ENCODE measurements at regions not wholly inside any gene's neighbourhood (a gene's known extent, or its start where the extent isn't known, plus 50 kb on each side); places are given as distances from the start of the nearest gene placed in this dataset.

- H3K27me3 Mint-ChIP-seq = no peaks in the 10 kb centered on the region
- H3K4me1 Mint-ChIP-seq = no peaks in the 10 kb centered on the region
- POLR2A ChIA-PET = no interaction called here
- DNase-seq (no peak), ATAC-seq (ENCODE audit: low read depth) (no peak)
- H3K36me3 Mint-ChIP-seq = no peaks in the 10 kb centered on the region
- H3K4me3 Mint-ChIP-seq = no peak overlapping the region
- no peak overlapping the region for H3K27ac Mint-ChIP-seq
- peaks cover 3% of the 10 kb centered on the region for H3K9me3 Mint-ChIP-seq
These were observed 144.9 kb upstream of the NCKAP5 start for GRCh38 chr2:133713049-133713580.

DNA sequence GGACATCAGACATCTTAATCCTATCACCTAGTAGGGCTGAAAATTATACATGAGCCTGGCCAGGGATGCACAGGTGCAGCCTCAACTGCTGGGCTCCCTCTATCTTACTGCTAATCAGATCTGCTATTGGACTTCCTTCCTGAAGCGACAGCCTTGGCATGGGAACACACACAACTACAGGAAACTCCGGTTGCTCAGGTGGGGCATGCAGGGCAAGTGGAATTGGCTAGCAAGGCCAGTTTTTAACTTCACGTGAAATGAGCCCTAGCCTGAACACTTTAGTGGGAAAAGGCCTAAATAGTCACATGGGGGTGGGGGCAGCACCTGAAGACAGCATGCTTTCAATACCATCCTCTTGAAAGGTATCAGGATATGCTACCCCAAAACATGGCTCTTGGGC is 147.9 kb upstream of the NCKAP5 start:
- no peaks in the 10 kb centered on the region for H3K36me3 Mint-ChIP-seq

DNA sequence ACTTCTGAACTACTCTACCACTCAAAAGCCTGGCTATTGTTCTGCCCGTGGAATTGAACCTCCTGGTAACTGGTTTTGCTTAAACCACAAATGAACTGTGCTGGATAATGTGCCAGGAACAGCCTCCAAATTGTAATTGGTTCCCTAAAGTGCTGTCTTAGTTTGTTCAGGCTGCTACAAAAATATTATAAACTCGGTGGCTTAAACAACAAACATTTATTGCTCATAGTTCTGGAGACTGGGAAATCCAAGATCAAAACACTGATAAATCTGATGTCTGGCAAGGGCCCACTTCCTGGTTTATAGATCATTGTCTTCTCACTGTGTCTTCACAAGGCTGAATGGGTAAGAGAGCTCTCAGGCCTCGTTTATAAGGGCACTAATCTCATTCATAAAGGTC is 149.2 kb upstream of the NCKAP5 start:
- DNase-seq (no peak), ATAC-seq (ENCODE audit: low read depth) (no peak)
- Mint-ChIP-seq H3K4me1 (no peaks in the 10 kb centered on the region), H3K36me3 (no peaks in the 10 kb centered on the region), H3K27me3 (no peaks in the 10 kb centered on the region), H3K9me3 (no peaks in the 10 kb centered on the region), H3K27ac (no peak overlapping the region), H3K4me3 (no peak overlapping the region)
- POLR2A ChIA-PET = no interaction called here

More for the DNA sequence above, 147.9 kb upstream of the NCKAP5 start:
- H3K4me3 Mint-ChIP-seq = no peak overlapping the region
- ATAC-seq (ENCODE audit: low read depth) (no peak), DNase-seq (no peak)
- POLR2A ChIA-PET = no interaction called here
- no peak overlapping the region for H3K27ac Mint-ChIP-seq
- no peaks in the 10 kb centered on the region for H3K9me3 Mint-ChIP-seq
- no peaks in the 10 kb centered on the region for H3K4me1 Mint-ChIP-seq
- no peaks in the 10 kb centered on the region for H3K27me3 Mint-ChIP-seq

GRCh38 chr2:133718688-133719201 is 150.5 kb upstream of the NCKAP5 start:
- DNase-seq = no peak
- POLR2A ChIA-PET = no interaction called here
- no peaks in the 10 kb centered on the region for H3K4me1 Mint-ChIP-seq
- H3K4me3 Mint-ChIP-seq = no peak overlapping the region
- no peak overlapping the region for H3K27ac Mint-ChIP-seq
- no peaks in the 10 kb centered on the region for H3K36me3 Mint-ChIP-seq
- H3K27me3 Mint-ChIP-seq = no peaks in the 10 kb centered on the region
- H3K9me3 Mint-ChIP-seq = no peaks in the 10 kb centered on the region
- no peak for ATAC-seq (ENCODE audit: low read depth)

- Mint-ChIP-seq H3K36me3 (no peaks in the 10 kb centered on the region), H3K9me3 (no peaks in the 10 kb centered on the region), H3K27ac (no peak overlapping the region), H3K4me3 (no peak overlapping the region), H3K27me3 (no peaks in the 10 kb centered on the region), H3K4me1 (no peaks in the 10 kb centered on the region)
- no peak for DNase-seq
- ATAC-seq (ENCODE audit: low read depth) = no peak
- POLR2A ChIA-PET = no interaction called here
These were observed 152.2 kb upstream of the NCKAP5 start for GRCh38 chr2:133720429-133720828.

- H3K27me3 Mint-ChIP-seq = no peaks in the 10 kb centered on the region
- H3K4me1 Mint-ChIP-seq = no peaks in the 10 kb centered on the region
- H3K27ac Mint-ChIP-seq = no peak overlapping the region
- POLR2A ChIA-PET = no interaction called here
- ATAC-seq (ENCODE audit: low read depth) (no peak), DNase-seq (no peak)
- H3K4me3 Mint-ChIP-seq = no peak overlapping the region
- no peaks in the 10 kb centered on the region for H3K9me3 Mint-ChIP-seq
- no peaks in the 10 kb centered on the region for H3K36me3 Mint-ChIP-seq
These were observed 152.9 kb upstream of the NCKAP5 start for GRCh38 chr2:133721118-133721517.

- POLR2A ChIA-PET = no interaction called here
- no peak for DNase-seq
- no peaks in the 10 kb centered on the region for H3K9me3 Mint-ChIP-seq
These were observed 154.9 kb upstream of the NCKAP5 start for GRCh38 chr2:133723133-133723532.

GRCh38 chr2:133726973-133727372 is 158.7 kb upstream of the NCKAP5 start:
- no peak overlapping the region for H3K27ac Mint-ChIP-seq
- no peak overlapping the region for H3K4me3 Mint-ChIP-seq
- DNase-seq (no peak), ATAC-seq (ENCODE audit: low read depth) (no peak)
- no peaks in the 10 kb centered on the region for H3K27me3 Mint-ChIP-seq
- H3K4me1 Mint-ChIP-seq = no peaks in the 10 kb centered on the region
- H3K36me3 Mint-ChIP-seq = no peaks in the 10 kb centered on the region
- POLR2A ChIA-PET = no interaction called here
- no peaks in the 10 kb centered on the region for H3K9me3 Mint-ChIP-seq

More at GRCh38 chr2:133723133-133723532, 154.9 kb upstream of the NCKAP5 start:
- H3K4me1 Mint-ChIP-seq = no peaks in the 10 kb centered on the region
- H3K27ac Mint-ChIP-seq = no peak overlapping the region
- no peak for ATAC-seq (ENCODE audit: low read depth)
- no peak overlapping the region for H3K4me3 Mint-ChIP-seq
- no peaks in the 10 kb centered on the region for H3K36me3 Mint-ChIP-seq
- H3K27me3 Mint-ChIP-seq = no peaks in the 10 kb centered on the region

DNA sequence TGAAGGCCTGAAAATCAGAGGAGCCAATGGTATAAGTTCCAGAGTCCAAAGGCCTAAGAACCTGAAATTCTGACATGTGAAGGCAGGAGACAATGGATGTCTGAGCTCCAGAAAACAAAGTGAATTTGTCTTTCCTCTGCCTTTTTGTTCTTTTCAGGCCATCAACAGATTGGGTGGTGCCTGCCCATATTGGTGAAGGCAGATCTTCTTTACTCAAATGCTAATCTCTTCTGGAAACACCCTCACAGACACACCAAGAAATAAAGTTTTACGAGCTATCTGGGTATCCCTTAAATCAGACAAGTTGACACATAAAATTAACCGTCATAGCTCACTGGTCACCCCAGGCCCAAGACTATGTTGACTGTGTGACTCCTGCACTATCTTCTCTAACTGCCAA is 163.8 kb upstream of the NCKAP5 start:
- H3K27ac Mint-ChIP-seq = no peak overlapping the region
- POLR2A ChIA-PET = no interaction called here

DNA sequence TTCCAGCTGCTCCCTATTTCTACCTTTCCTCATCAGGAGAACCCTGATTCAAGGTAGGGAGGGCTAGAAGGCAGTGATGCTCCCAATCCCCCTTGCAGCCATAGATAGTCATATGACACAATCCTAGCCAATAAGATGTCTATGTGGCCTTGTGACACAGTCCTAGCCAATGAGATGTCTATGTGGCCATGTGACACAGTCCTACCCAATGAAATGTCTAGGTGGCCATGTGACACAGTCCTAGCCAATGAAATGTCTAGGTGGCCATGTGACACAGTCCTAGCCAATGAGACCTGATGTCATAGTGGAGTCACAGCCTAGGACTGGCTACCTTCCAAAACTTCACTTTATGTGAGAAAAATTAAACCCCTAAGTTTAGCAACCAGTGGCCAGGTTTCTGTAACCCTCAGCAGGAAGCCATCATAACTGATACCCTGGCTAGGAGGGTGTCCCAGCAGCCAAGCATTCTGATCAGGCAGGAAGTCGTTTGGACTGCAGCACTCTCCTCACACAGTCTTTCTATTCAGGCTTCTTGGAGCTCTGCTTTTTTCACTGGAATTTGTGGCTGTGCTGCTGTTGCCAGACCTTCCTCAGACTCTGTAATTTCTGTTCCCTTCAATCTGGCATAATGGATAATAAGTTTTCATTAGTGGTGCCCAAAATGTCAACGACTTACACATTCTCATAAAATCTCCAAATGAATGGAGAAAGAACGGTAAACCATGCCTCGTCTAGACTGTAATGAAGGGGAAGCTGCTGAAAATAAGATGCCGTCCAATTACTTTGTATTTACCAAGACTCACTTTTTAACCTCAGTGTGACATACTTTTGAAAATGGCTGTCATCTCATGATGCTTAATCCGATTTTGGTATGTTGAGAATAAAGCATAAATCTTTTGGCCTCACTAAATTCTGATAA is 165.0 kb upstream of the NCKAP5 start:
- peaks cover 3% of the 10 kb centered on the region for H3K9me3 Mint-ChIP-seq
- POLR2A ChIA-PET = no interaction called here
- no peak overlapping the region for H3K27ac Mint-ChIP-seq
- no peak overlapping the region for H3K4me3 Mint-ChIP-seq
- H3K27me3 Mint-ChIP-seq = no peaks in the 10 kb centered on the region
- ATAC-seq (ENCODE audit: low read depth) = no peak
- no peak for DNase-seq
- H3K36me3 Mint-ChIP-seq = no peaks in the 10 kb centered on the region
- no peaks in the 10 kb centered on the region for H3K4me1 Mint-ChIP-seq

More for the DNA sequence above, 163.8 kb upstream of the NCKAP5 start:
- Mint-ChIP-seq H3K4me3 (no peak overlapping the region), H3K27me3 (no peaks in the 10 kb centered on the region), H3K9me3 (peaks cover 3% of the 10 kb centered on the region), H3K36me3 (no peaks in the 10 kb centered on the region), H3K4me1 (no peaks in the 10 kb centered on the region)
- DNase-seq (no peak), ATAC-seq (ENCODE audit: low read depth) (no peak)

DNA sequence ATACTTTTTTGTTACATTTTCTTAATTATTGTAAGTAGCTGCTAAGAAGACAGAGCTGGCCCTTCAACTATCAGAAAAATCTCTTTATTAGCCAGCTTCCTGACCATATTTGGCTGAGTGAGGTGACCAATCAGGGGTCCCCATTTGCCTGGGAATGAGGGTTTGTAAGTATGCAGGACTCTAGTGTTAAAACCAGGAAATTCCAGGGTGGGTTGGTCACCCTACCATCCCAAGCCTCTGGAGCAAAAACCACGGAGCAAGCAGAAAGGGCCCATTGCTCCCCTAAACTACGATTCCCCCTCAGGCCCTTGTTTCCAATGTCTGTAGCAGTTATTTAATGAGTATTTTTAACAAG is 165.6 kb upstream of the NCKAP5 start:
- Mint-ChIP-seq H3K36me3 (no peaks in the 10 kb centered on the region), H3K9me3 (peaks cover 3% of the 10 kb centered on the region), H3K4me1 (no peaks in the 10 kb centered on the region), H3K27ac (no peak overlapping the region), H3K27me3 (no peaks in the 10 kb centered on the region), H3K4me3 (no peak overlapping the region)
- POLR2A ChIA-PET = no interaction called here
- ATAC-seq (ENCODE audit: low read depth) (no peak), DNase-seq (no peak)

DNA sequence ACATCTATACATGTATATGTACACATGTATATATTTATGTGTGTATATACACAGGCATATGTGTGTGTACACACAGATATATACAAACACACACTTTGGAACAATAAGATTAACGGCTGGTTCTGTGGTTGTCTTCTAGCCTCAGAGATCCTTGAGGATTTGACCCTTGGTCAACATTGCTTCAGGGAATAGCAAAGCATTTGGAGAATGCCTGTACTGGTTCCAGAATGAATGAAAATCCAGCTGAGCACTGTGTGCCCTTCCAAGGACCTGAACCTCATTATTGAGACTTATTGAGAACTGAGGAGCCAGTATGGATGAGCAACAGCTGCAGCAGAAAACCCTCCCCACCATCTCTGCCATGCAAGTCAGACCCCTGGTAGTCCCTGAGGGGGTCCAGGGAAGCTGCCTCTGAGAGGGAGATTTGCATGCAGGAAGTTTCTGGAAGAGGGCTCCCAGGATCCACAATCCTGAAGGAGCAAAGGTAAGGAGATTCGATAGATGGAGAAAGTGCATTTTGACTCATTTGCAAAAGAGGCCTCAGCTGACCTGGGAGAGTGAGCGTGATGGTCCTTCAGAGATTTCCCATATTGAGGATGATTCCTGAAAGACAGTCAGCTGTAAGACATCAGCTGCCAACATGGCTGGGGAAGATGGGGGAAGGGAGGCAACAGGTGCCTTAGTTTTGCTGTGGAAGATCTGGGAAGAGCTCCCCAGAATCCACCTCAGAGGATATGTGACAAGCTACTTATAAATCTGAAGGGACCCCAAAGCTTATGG is 166.6 kb upstream of the NCKAP5 start:
- no peak for DNase-seq
- ATAC-seq (ENCODE audit: low read depth) = no peak
- POLR2A ChIA-PET = no interaction called here
- Mint-ChIP-seq H3K4me1 (no peaks in the 10 kb centered on the region), H3K36me3 (no peaks in the 10 kb centered on the region), H3K4me3 (no peak overlapping the region), H3K27ac (no peak overlapping the region), H3K9me3 (peaks cover 3% of the 10 kb centered on the region), H3K27me3 (no peaks in the 10 kb centered on the region)

GRCh38 chr2:133736674-133737073 is 168.4 kb upstream of the NCKAP5 start:
- H3K27ac Mint-ChIP-seq = no peak overlapping the region
- H3K36me3 Mint-ChIP-seq = no peaks in the 10 kb centered on the region
- no peak overlapping the region for H3K4me3 Mint-ChIP-seq
- no peaks in the 10 kb centered on the region for H3K27me3 Mint-ChIP-seq
- POLR2A ChIA-PET = no interaction called here
- no peak for DNase-seq
- peaks cover 3% of the 10 kb centered on the region for H3K9me3 Mint-ChIP-seq
- ATAC-seq (ENCODE audit: low read depth) = no peak
- no peaks in the 10 kb centered on the region for H3K4me1 Mint-ChIP-seq
